Activated CD8-positive, alpha-beta memory T cell treated with anti-CD3 and anti-CD28 coated beads, Interleukin-2, amount 10 ng/mL, durations not matched to agents 7 days and 5 days (primary cell): ENCODE measurements at regions not wholly inside any gene's neighbourhood (a gene's known extent, or its start where the extent isn't known, plus 50 kb on each side); places are given as distances from the start of the nearest gene placed in this dataset.

ENCODE experiments used
- ATAC-seq: fragments of 150-1000 bp; cut with Tn5 transposase; one replicate; pipeline ENCODE4 v1.10.0; 2021; ENCODE audit warnings: moderate library complexity
- CTCF ChIA-PET: fragments of 350-600 bp; sonication (Branson Sonifier 250); formaldehyde crosslinking; loops from one replicate; lab custom pipeline; 2021; ENCODE audit warnings: antibody characterized with exemption; lab: Charles Lee
- DNase-seq: peaks from one replicate; pipeline ENCODE4 v3.0.0-alpha.2; 2020
- H3K27ac Mint-ChIP-seq: one replicate; pipeline ENCODE4 v1.8.0; 2021; ENCODE audit warnings: mild to moderate bottlenecking, mixed read lengths
- H3K27me3 Mint-ChIP-seq: one replicate; pipeline ENCODE4 v1.8.0; 2021; ENCODE audit warnings: mixed read lengths
- H3K36me3 Mint-ChIP-seq: one replicate; pipeline ENCODE4 v1.8.0; 2021; ENCODE audit warnings: mild to moderate bottlenecking, mixed read lengths
- H3K4me1 Mint-ChIP-seq: one replicate; pipeline ENCODE4 v1.8.0; 2021; ENCODE audit warnings: mixed read lengths
- H3K4me3 Mint-ChIP-seq: one replicate; pipeline ENCODE4 v1.8.0; 2021; ENCODE audit warnings: mild to moderate bottlenecking, moderate library complexity, mixed read lengths
- H3K9me3 Mint-ChIP-seq: one replicate; pipeline ENCODE4 v1.8.0; 2022; ENCODE audit warnings: low read depth, mixed read lengths

- Mint-ChIP-seq H3K9me3 (no peaks in the 10 kb centered on the region), H3K27me3 (no peaks in the 10 kb centered on the region), H3K4me3 (no peak overlapping the region), H3K36me3 (no peaks in the 10 kb centered on the region), H3K27ac (no peak overlapping the region), H3K4me1 (no peaks in the 10 kb centered on the region)
- CTCF ChIA-PET, result no interaction called here
- no peak for DNase-seq
- ATAC-seq, result no peak
These were observed 179.3 kb downstream of the EMX2 start for GRCh38 chr10:117721873-117722272.

- Mint-ChIP-seq H3K4me1 (no peaks in the 10 kb centered on the region), H3K36me3 (no peaks in the 10 kb centered on the region), H3K27me3 (no peaks in the 10 kb centered on the region), H3K4me3 (no peak overlapping the region), H3K9me3 (no peaks in the 10 kb centered on the region), H3K27ac (no peak overlapping the region)
- CTCF ChIA-PET, result no interaction called here
- ATAC-seq (no peak), DNase-seq (no peak)
These were observed 180.8 kb downstream of the EMX2 start for GRCh38 chr10:117723343-117723742.

GRCh38 chr10:117725993-117726392 lies 183.4 kb downstream of the EMX2 start:
- DNase-seq (no peak), ATAC-seq (no peak)
- no peaks in the 10 kb centered on the region for H3K36me3 Mint-ChIP-seq
- H3K27me3 Mint-ChIP-seq, result no peaks in the 10 kb centered on the region
- CTCF ChIA-PET, result no interaction called here
- no peak overlapping the region for H3K27ac Mint-ChIP-seq
- no peaks in the 10 kb centered on the region for H3K4me1 Mint-ChIP-seq
- no peak overlapping the region for H3K4me3 Mint-ChIP-seq
- H3K9me3 Mint-ChIP-seq, result no peaks in the 10 kb centered on the region

- H3K4me3 Mint-ChIP-seq, result no peak overlapping the region
- H3K36me3 Mint-ChIP-seq, result no peaks in the 10 kb centered on the region
- H3K9me3 Mint-ChIP-seq, result no peaks in the 10 kb centered on the region
- no peak overlapping the region for H3K27ac Mint-ChIP-seq
- CTCF ChIA-PET, result no interaction called here
- H3K27me3 Mint-ChIP-seq, result peaks cover 2% of the 10 kb centered on the region
- ATAC-seq (no peak), DNase-seq (no peak)
- no peaks in the 10 kb centered on the region for H3K4me1 Mint-ChIP-seq
These were observed 184.2 kb downstream of the EMX2 start for GRCh38 chr10:117726596-117727295.

- CTCF ChIA-PET, result no interaction called here
- H3K4me3 Mint-ChIP-seq, result no peak overlapping the region
These were observed 184.9 kb downstream of the EMX2 start for GRCh38 chr10:117727421-117727820.

GRCh38 chr10:117728087-117728486 lies 185.5 kb downstream of the EMX2 start:
- no peaks in the 10 kb centered on the region for H3K9me3 Mint-ChIP-seq
- H3K4me3 Mint-ChIP-seq, result no peak overlapping the region
- no peaks in the 10 kb centered on the region for H3K36me3 Mint-ChIP-seq
- ATAC-seq (no peak), DNase-seq (no peak)
- no peaks in the 10 kb centered on the region for H3K4me1 Mint-ChIP-seq
- peaks cover 8% of the 10 kb centered on the region for H3K27me3 Mint-ChIP-seq
- no peak overlapping the region for H3K27ac Mint-ChIP-seq
- CTCF ChIA-PET, result no interaction called here

More at GRCh38 chr10:117727421-117727820, 184.9 kb downstream of the EMX2 start:
- peaks cover 6% of the 10 kb centered on the region for H3K27me3 Mint-ChIP-seq
- H3K9me3 Mint-ChIP-seq, result no peaks in the 10 kb centered on the region
- no peaks in the 10 kb centered on the region for H3K4me1 Mint-ChIP-seq
- H3K36me3 Mint-ChIP-seq, result no peaks in the 10 kb centered on the region
- no peak overlapping the region for H3K27ac Mint-ChIP-seq
- no peak for DNase-seq
- no peak for ATAC-seq

GRCh38 chr10:117729156-117729555 lies 186.6 kb downstream of the EMX2 start:
- Mint-ChIP-seq H3K36me3 (no peaks in the 10 kb centered on the region), H3K27ac (no peak overlapping the region), H3K27me3 (peaks cover 15% of the 10 kb centered on the region), H3K9me3 (no peaks in the 10 kb centered on the region), H3K4me3 (no peak overlapping the region), H3K4me1 (no peaks in the 10 kb centered on the region)
- no peak for DNase-seq
- CTCF ChIA-PET, result no interaction called here
- no peak for ATAC-seq

- peaks cover 36% of the 10 kb centered on the region for H3K27me3 Mint-ChIP-seq
These were observed 188.7 kb downstream of the EMX2 start for GRCh38 chr10:117731121-117731791.

GRCh38 chr10:117734731-117735405 lies 192.3 kb downstream of the EMX2 start:
- Mint-ChIP-seq H3K27me3 (peaks cover 40% of the 10 kb centered on the region), H3K36me3 (no peaks in the 10 kb centered on the region), H3K4me3 (no peak overlapping the region), H3K27ac (no peak overlapping the region), H3K9me3 (no peaks in the 10 kb centered on the region), H3K4me1 (no peaks in the 10 kb centered on the region)
- CTCF ChIA-PET, result no interaction called here
- ATAC-seq (no peak), DNase-seq (no peak)

More at GRCh38 chr10:117731121-117731791, 188.7 kb downstream of the EMX2 start:
- Mint-ChIP-seq H3K4me1 (no peaks in the 10 kb centered on the region), H3K4me3 (no peak overlapping the region), H3K27ac (no peak overlapping the region), H3K36me3 (no peaks in the 10 kb centered on the region), H3K9me3 (no peaks in the 10 kb centered on the region)
- ATAC-seq (no peak), DNase-seq (no peak)
- CTCF ChIA-PET, result no interaction called here

- no peaks in the 10 kb centered on the region for H3K36me3 Mint-ChIP-seq
- no peak overlapping the region for H3K4me3 Mint-ChIP-seq
- no peak for DNase-seq
- no peak for ATAC-seq
- CTCF ChIA-PET, result interaction anchor here (1.3 kb wide), 1 partner anchor 477 kb away, joined by 3 read pairs; no protein-coding TSS in a partner anchor
- peaks cover 38% of the 10 kb centered on the region for H3K27me3 Mint-ChIP-seq
- no peaks in the 10 kb centered on the region for H3K4me1 Mint-ChIP-seq
- no peak overlapping the region for H3K27ac Mint-ChIP-seq
- no peaks in the 10 kb centered on the region for H3K9me3 Mint-ChIP-seq
These were observed 194.1 kb downstream of the EMX2 start for GRCh38 chr10:117736655-117737054.

GRCh38 chr10:117740088-117740487 lies 197.5 kb downstream of the EMX2 start:
- DNase-seq (no peak), ATAC-seq (no peak)
- CTCF ChIA-PET, result no interaction called here
- Mint-ChIP-seq H3K36me3 (no peaks in the 10 kb centered on the region), H3K4me1 (no peaks in the 10 kb centered on the region), H3K27me3 (peaks cover 16% of the 10 kb centered on the region), H3K4me3 (no peak overlapping the region), H3K9me3 (no peaks in the 10 kb centered on the region), H3K27ac (no peak overlapping the region)

- Mint-ChIP-seq H3K4me1 (no peaks in the 10 kb centered on the region), H3K4me3 (no peak overlapping the region), H3K9me3 (no peaks in the 10 kb centered on the region), H3K27ac (no peak overlapping the region), H3K27me3 (peaks cover 9% of the 10 kb centered on the region), H3K36me3 (no peaks in the 10 kb centered on the region)
- DNase-seq, result no peak
- CTCF ChIA-PET, result no interaction called here
- ATAC-seq, result no peak
These were observed 198.2 kb downstream of the EMX2 start for GRCh38 chr10:117740691-117741222.

- Mint-ChIP-seq H3K27ac (no peak overlapping the region), H3K27me3 (peaks cover 2% of the 10 kb centered on the region), H3K9me3 (no peaks in the 10 kb centered on the region), H3K36me3 (no peaks in the 10 kb centered on the region), H3K4me3 (no peak overlapping the region), H3K4me1 (no peaks in the 10 kb centered on the region)
- CTCF ChIA-PET, result no interaction called here
- ATAC-seq (no peak), DNase-seq (no peak)
These were observed 199.0 kb downstream of the EMX2 start for GRCh38 chr10:117741524-117741923.
